HG03354 (cell line): ENCODE measurements at regions not wholly inside any gene's neighbourhood (a gene's known extent, or its start where the extent isn't known, plus 50 kb on each side); places are given as distances from the start of the nearest gene placed in this dataset.
"Not testable (repeated sequence)": the region's sequence is repeated elsewhere in the genome, so short reads cannot be mapped to it uniquely, and the experiment has no call there.

Source experiments
- ATAC-seq: cut with Tn5 transposase; IDR thresholded peaks from one replicate; pipeline ENCODE4 v1.9.1; 2021; ENCODE audit warnings: mild to moderate bottlenecking; ENCODE audit not compliant: unreplicated experiment, poor library complexity, severe bottlenecking

- ATAC-seq, result no peak
Measured at GRCh38 chr6:84867521-84867920, 103.1 kb upstream of the TBX18 start.

GRCh38 chr6:84866715-84867114, 102.3 kb upstream of the TBX18 start:
- ATAC-seq, result no peak

DNA sequence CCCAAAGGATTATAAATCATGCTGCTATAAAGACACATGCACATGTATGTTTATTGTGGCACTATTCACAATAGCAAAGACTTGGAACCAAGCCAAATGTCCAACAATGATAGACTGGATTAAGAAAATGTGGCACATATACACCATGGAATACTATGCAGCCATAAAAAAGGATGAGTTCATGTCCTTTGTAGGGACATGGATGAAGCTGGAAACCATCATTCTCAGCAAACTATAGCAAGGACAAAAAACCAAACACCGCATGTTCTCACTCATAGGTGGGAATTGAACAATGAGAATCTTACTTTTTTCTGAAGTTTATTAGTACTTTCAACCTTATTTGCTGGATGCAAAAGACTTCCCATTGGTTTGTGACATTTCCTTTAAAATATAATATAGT, 101.0 kb upstream of the TBX18 start:
- not testable (repeated sequence) for ATAC-seq

DNA sequence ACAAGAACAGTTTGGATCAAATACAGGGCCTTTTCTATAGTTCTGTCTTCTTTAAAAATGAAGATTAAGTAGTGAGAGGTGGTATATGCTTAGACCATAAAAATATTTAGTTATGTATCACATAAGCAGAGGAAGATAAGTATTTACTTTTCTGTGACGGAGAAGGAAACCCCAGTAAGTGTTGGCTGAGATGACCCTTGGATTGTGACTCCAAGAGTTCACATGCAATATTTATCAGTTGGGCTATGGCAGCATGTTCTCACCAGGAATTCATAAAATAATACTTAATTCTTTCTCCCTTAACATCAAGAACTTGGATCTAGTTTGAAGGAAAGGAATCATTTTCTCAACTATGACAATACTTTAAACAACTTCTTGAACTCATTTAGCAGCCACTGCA, 98.4 kb upstream of the TBX18 start:
- ATAC-seq, result no peak

GRCh38 chr6:84860920-84861319, 96.5 kb upstream of the TBX18 start:
- no peak for ATAC-seq

- no peak for ATAC-seq
Measured at GRCh38 chr6:84860509-84860908, 96.1 kb upstream of the TBX18 start.

GRCh38 chr6:84854811-84855400, 90.5 kb upstream of the TBX18 start:
- no peak for ATAC-seq

DNA sequence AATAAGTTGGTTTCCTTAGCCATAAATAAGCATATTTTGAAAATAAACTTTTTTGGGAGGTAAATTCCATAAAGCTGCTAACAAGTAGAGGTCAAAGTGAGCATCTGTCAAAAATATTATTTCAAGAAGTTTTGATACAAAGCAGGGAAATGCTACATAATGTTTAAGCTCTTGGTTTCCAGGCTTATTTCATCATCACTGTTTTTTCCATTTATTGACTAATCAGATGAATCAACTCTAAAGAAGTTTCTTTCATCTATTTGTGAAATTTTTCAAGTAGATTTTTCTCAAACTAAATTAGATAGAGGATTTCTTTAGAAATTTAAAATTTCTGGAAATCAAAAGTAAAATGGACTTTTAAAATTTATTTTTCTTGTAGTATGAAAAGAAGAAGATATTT, 89.5 kb upstream of the TBX18 start:
- no peak for ATAC-seq

DNA sequence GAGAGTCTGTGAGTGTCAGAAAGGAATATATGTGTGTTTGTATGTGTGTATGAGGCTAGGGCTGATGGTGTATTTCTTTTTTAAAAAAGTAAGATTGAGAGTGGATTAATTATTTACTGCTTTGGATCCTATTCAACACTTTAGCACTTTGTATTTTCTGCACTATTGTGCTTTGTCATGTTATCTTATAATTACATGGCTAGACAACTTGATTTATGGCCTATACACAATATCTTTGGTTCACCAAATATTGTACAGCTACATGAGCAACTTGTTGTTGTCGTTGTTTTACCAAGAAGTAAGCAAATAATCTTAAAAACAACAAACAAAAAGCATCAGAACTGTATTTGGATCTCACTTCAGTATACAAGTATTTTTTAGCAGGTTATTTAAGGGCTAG, 84.6 kb upstream of the TBX18 start:
- no peak for ATAC-seq

GRCh38 chr6:84847390-84848160, 83.2 kb upstream of the TBX18 start:
- no peak for ATAC-seq

DNA sequence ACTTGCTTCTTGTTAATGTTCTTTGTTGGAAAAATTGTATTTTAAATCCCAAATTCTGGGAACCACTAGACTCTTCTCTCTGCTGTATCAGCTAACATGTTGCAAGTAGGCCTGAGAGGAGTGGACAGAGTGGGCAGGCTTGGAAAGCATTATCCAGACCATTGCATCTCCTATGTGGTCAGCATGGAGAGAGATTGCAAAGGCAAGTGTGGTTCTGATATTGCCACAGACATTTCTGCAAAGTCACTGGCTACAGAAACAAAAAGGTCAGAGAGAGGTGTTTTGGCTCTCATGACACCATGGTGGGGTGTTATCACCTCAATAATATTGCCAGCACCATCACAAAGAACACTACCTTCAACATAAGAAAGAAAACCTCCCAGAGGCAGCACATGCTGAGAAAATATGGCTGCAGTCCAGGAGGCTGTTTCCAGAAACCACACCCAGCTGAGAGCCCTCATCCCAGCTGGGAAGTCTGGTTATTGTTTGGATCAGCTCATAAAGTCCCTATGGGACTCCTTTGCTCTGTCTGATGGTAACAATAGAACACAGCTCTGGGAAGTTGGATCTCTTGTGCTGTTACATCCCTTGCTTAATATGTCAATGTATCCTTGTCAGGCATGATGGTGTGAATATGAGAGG, 78.2 kb upstream of the TBX18 start:
- no peak for ATAC-seq

- not testable (repeated sequence) for ATAC-seq
Measured at GRCh38 chr6:84837068-84837866, 72.9 kb upstream of the TBX18 start.

DNA sequence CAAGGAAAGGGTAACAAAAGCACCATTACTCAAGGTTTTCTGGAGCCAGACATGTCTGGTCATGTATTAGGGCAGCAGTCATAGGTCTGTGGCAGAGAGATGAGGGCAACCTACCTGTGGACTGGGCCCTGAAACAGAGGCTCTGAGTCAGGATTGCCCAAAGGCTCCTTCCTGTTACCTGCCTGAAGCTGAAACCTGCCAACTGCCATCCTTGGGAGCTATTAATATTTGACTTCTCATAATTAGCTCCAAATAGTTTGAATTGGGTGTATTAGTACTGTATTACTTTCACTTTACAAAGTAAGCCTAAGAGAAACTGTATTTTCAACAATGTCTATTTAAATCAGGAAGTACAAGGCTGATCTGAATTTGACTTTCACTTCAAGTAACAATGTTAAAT, 72.0 kb upstream of the TBX18 start:
- peak; percentile 75 for ATAC-seq

DNA sequence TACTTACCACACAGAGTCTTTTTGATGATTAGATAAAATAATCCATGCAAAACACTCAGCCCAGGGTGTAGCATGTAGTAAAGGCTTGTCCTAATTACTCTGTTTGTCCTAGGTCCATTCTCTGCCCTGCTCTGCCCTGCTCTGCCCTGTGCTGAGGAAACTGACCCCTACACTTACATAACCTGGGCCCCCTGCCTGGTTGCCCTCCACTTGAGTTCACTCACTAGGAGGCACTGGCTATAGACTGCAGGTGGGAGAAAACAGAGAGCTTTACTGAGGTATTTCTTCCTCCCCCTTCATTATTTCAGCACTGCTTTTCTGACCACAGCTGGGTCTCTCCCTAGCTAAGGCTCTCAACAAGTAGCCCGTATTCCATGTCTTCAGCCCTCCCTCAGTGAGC, 70.9 kb upstream of the TBX18 start:
- no peak for ATAC-seq

DNA sequence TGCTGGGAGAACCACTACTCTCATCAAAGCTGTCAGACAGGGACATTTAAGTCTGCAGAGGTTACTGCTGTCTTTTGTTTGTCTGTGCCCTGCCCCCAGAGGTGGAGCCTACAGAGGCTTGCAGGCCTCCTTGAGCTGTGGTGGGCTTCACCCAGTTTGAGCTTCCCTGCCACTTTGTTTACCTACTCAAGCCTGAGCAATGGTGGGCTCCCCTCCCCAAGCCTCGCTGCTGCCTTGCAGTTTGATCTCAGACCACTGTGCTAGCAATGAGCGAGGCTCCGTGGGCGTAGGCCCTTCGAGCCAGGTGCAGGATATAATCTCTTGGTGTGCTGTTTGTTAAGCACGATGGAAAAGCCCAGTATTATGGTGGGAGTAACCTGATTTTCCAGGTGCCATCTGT, 67.5 kb upstream of the TBX18 start:
- ATAC-seq, result not testable (repeated sequence)

DNA sequence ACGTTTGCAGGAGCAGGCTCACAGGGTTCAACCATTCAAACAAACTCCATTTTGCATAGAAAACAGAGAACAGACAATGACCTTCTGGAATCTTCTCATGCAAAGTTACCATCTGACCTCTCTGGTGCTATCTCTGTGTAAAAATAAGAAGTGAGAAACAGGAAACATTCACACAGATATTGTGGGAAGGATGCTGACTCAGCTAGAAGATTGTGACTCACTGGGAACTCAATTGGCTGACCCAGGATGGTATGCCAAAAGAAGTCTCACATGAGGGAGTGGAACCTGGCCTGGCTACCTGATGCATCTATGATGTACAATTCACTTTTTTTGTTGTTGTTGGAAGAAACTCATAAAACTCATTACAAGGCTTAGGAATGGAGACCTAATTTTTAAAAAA, 61.1 kb upstream of the TBX18 start:
- no peak for ATAC-seq

- ATAC-seq, result not testable (repeated sequence)
Measured at GRCh38 chr6:84821314-84821713, 56.9 kb upstream of the TBX18 start.

- ATAC-seq, result no peak
Measured at GRCh38 chr6:84816741-84817140, 52.3 kb upstream of the TBX18 start.

- ATAC-seq, result no peak
Measured at GRCh38 chr6:84815896-84816735, 51.7 kb upstream of the TBX18 start.
